T-helper 17 cell (primary cell): ENCODE measurements at regions not wholly inside any gene's neighbourhood (a gene's known extent, or its start where the extent isn't known, plus 50 kb on each side); places are given as distances from the start of the nearest gene placed in this dataset.
"Not testable (repeated sequence)": the region's sequence is repeated elsewhere in the genome, so short reads cannot be mapped to it uniquely, and the experiment has no call there.

Experiments
- ATAC-seq: fragments of 150-1000 bp; cut with Tn5 transposase; 2 replicates; pipeline ENCODE4 v1.10.0; 2021; ENCODE audit warnings: mild to moderate bottlenecking, moderate library complexity
- DNase-seq, 3 donors: peaks; one replicate each; pipeline versions ENCODE4 v3.0.0 to v3.0.0-alpha.2; 2020 to 2021
- H3K9me3 ChIP-seq: one replicate; pipeline ENCODE4 v1.7.0; 2013; ENCODE audit warnings: low read length, mild to moderate bottlenecking; ENCODE audit not compliant: control insufficient read depth, poor library complexity, severe bottlenecking
- H3K27ac Mint-ChIP-seq: one replicate; pipeline ENCODE4 v1.8.0; 2022; ENCODE audit warnings: mild to moderate bottlenecking, moderate library complexity, mixed read lengths
- H3K27me3 Mint-ChIP-seq: one replicate; pipeline ENCODE4 v1.8.0; 2022; ENCODE audit warnings: mixed read lengths
- H3K36me3 Mint-ChIP-seq: one replicate; pipeline ENCODE4 v1.8.0; 2022; ENCODE audit warnings: low read depth, mixed read lengths
- H3K4me1 Mint-ChIP-seq: one replicate; pipeline ENCODE4 v1.8.0; 2022; ENCODE audit warnings: mild to moderate bottlenecking, mixed read lengths
- H3K4me3 Mint-ChIP-seq: one replicate; pipeline ENCODE4 v1.8.0; 2022; ENCODE audit warnings: mild to moderate bottlenecking, moderate library complexity, mixed read lengths

- ATAC-seq (no peak), DNase-seq (no peak)
- Mint-ChIP-seq H3K27me3 (peaks cover 5% of the 10 kb centered on the region), H3K4me3 (no peak overlapping the region), H3K4me1 (no peaks in the 10 kb centered on the region), H3K36me3 (peaks cover 2% of the 10 kb centered on the region), H3K27ac (no peak overlapping the region)
- H3K9me3 ChIP-seq = no peaks in the 10 kb centered on the region
These were observed 76.5 kb upstream of the RAPGEF2 start for GRCh38 chr4:159026329-159026728.

- H3K27me3 Mint-ChIP-seq = peaks cover 8% of the 10 kb centered on the region
- H3K36me3 Mint-ChIP-seq = peaks cover 2% of the 10 kb centered on the region
- ATAC-seq (no peak), DNase-seq (no peak)
- no peak overlapping the region for H3K27ac Mint-ChIP-seq
- no peaks in the 10 kb centered on the region for H3K4me1 Mint-ChIP-seq
- no peaks in the 10 kb centered on the region for H3K9me3 ChIP-seq
- H3K4me3 Mint-ChIP-seq = no peak overlapping the region
These were observed 75.3 kb upstream of the RAPGEF2 start for GRCh38 chr4:159027535-159027934.

GRCh38 chr4:159029481-159029880, 73.4 kb upstream of the RAPGEF2 start:
- Mint-ChIP-seq H3K27ac (no peak overlapping the region), H3K27me3 (peaks cover 8% of the 10 kb centered on the region), H3K4me1 (no peaks in the 10 kb centered on the region), H3K36me3 (peaks cover 2% of the 10 kb centered on the region), H3K4me3 (no peak overlapping the region)
- DNase-seq (no peak), ATAC-seq (no peak)
- no peaks in the 10 kb centered on the region for H3K9me3 ChIP-seq

GRCh38 chr4:159030297-159030696, 72.6 kb upstream of the RAPGEF2 start:
- not testable (repeated sequence) for H3K27ac Mint-ChIP-seq, DNase-seq, ATAC-seq, H3K9me3 ChIP-seq, H3K4me1 Mint-ChIP-seq, H3K36me3 Mint-ChIP-seq, H3K4me3 Mint-ChIP-seq, H3K27me3 Mint-ChIP-seq

GRCh38 chr4:159035570-159035969, 67.3 kb upstream of the RAPGEF2 start:
- ATAC-seq (no peak), DNase-seq (no peak)
- H3K27ac Mint-ChIP-seq = no peak overlapping the region
- peaks cover 2% of the 10 kb centered on the region for H3K36me3 Mint-ChIP-seq
- no peaks in the 10 kb centered on the region for H3K9me3 ChIP-seq
- no peaks in the 10 kb centered on the region for H3K4me1 Mint-ChIP-seq
- H3K4me3 Mint-ChIP-seq = no peak overlapping the region
- H3K27me3 Mint-ChIP-seq = peaks cover 26% of the 10 kb centered on the region

GRCh38 chr4:159038536-159038935, 64.3 kb upstream of the RAPGEF2 start:
- Mint-ChIP-seq H3K27me3 (peaks cover 47% of the 10 kb centered on the region), H3K4me3 (no peak overlapping the region), H3K27ac (no peak overlapping the region), H3K4me1 (no peaks in the 10 kb centered on the region), H3K36me3 (peaks cover 4% of the 10 kb centered on the region)
- no peaks in the 10 kb centered on the region for H3K9me3 ChIP-seq
- DNase-seq (no peak), ATAC-seq (no peak)

GRCh38 chr4:159041054-159042034, 61.5 kb upstream of the RAPGEF2 start:
- no peak overlapping the region for H3K27ac Mint-ChIP-seq
- H3K36me3 Mint-ChIP-seq = peaks cover 6% of the 10 kb centered on the region
- peaks cover 53% of the 10 kb centered on the region for H3K27me3 Mint-ChIP-seq
- no peak for DNase-seq
- H3K4me1 Mint-ChIP-seq = no peaks in the 10 kb centered on the region
- ATAC-seq = no peak
- no peaks in the 10 kb centered on the region for H3K9me3 ChIP-seq
- no peak overlapping the region for H3K4me3 Mint-ChIP-seq

- no peaks in the 10 kb centered on the region for H3K9me3 ChIP-seq
- Mint-ChIP-seq H3K27me3 (peaks cover 46% of the 10 kb centered on the region), H3K4me1 (no peaks in the 10 kb centered on the region), H3K36me3 (peaks cover 6% of the 10 kb centered on the region), H3K27ac (no peak overlapping the region), H3K4me3 (peak overlapping the region; percentile 4)
- ATAC-seq (no peak), DNase-seq (no peak)
These were observed 60.7 kb upstream of the RAPGEF2 start for GRCh38 chr4:159042097-159042605.

- Mint-ChIP-seq H3K27ac (no peak overlapping the region), H3K36me3 (peaks cover 6% of the 10 kb centered on the region), H3K27me3 (peaks cover 45% of the 10 kb centered on the region), H3K4me1 (peaks cover 3% of the 10 kb centered on the region), H3K4me3 (no peak overlapping the region)
- H3K9me3 ChIP-seq = no peaks in the 10 kb centered on the region
- ATAC-seq = no peak
- DNase-seq = no peak
These were observed 60.0 kb upstream of the RAPGEF2 start for GRCh38 chr4:159042868-159043267.

GRCh38 chr4:159043861-159044260, 59.0 kb upstream of the RAPGEF2 start:
- H3K36me3 Mint-ChIP-seq = peaks cover 6% of the 10 kb centered on the region
- no peak overlapping the region for H3K4me3 Mint-ChIP-seq
- H3K4me1 Mint-ChIP-seq = peaks cover 3% of the 10 kb centered on the region
- no peaks in the 10 kb centered on the region for H3K9me3 ChIP-seq
- DNase-seq (no peak), ATAC-seq (no peak)
- no peak overlapping the region for H3K27ac Mint-ChIP-seq
- peaks cover 35% of the 10 kb centered on the region for H3K27me3 Mint-ChIP-seq

GRCh38 chr4:159045321-159045720, 57.6 kb upstream of the RAPGEF2 start:
- no peak for DNase-seq
- peaks cover 6% of the 10 kb centered on the region for H3K36me3 Mint-ChIP-seq
- H3K27ac Mint-ChIP-seq = no peak overlapping the region
- no peaks in the 10 kb centered on the region for H3K9me3 ChIP-seq
- H3K4me3 Mint-ChIP-seq = no peak overlapping the region
- ATAC-seq = no peak
- H3K4me1 Mint-ChIP-seq = peaks cover 3% of the 10 kb centered on the region
- peaks cover 35% of the 10 kb centered on the region for H3K27me3 Mint-ChIP-seq

GRCh38 chr4:159046683-159047082, 56.2 kb upstream of the RAPGEF2 start:
- no peak overlapping the region for H3K4me3 Mint-ChIP-seq
- no peaks in the 10 kb centered on the region for H3K9me3 ChIP-seq

GRCh38 chr4:159047478-159048165, 55.3 kb upstream of the RAPGEF2 start:
- Mint-ChIP-seq H3K36me3 (peaks cover 3% of the 10 kb centered on the region), H3K27me3 (peaks cover 26% of the 10 kb centered on the region), H3K4me1 (peaks cover 10% of the 10 kb centered on the region), H3K27ac (no peak overlapping the region), H3K4me3 (no peak overlapping the region)
- DNase-seq = no peak
- ATAC-seq = peak; percentile 28
- H3K9me3 ChIP-seq = no peaks in the 10 kb centered on the region

More at GRCh38 chr4:159046683-159047082, 56.2 kb upstream of the RAPGEF2 start:
- DNase-seq = no peak
- ATAC-seq = no peak
- Mint-ChIP-seq H3K27me3 (peaks cover 30% of the 10 kb centered on the region), H3K27ac (no peak overlapping the region), H3K4me1 (peaks cover 7% of the 10 kb centered on the region), H3K36me3 (peaks cover 6% of the 10 kb centered on the region)
